ENCODE measurements at regions not wholly inside any gene's neighbourhood (a gene's known extent, or its start where the extent isn't known, plus 50 kb on each side); places are given as distances from the start of the nearest gene placed in this dataset.

GRCh38 chr2:120576509-120577474 lies 158.9 kb upstream of the GLI2 start:
- DNase-seq: peak; percentile 82

- no peak for DNase-seq
Observed at GRCh38 chr2:120577721-120578295, 157.9 kb upstream of the GLI2 start.

GRCh38 chr2:120578576-120579352 lies 156.9 kb upstream of the GLI2 start:
- no peak for DNase-seq

GRCh38 chr2:120579916-120580685 lies 155.6 kb upstream of the GLI2 start:
- no peak for DNase-seq

- no peak for DNase-seq
Observed at GRCh38 chr2:120580709-120581108, 155.0 kb upstream of the GLI2 start.

- DNase-seq: no peak
Observed at GRCh38 chr2:120583121-120583520, 152.5 kb upstream of the GLI2 start.

- no peak for DNase-seq
Observed at GRCh38 chr2:120583851-120584570, 151.7 kb upstream of the GLI2 start.

GRCh38 chr2:120586507-120587278 lies 149.0 kb upstream of the GLI2 start:
- DNase-seq: peak; percentile 76

GRCh38 chr2:120587279-120587996 lies 148.2 kb upstream of the GLI2 start:
- peak; percentile 52 for DNase-seq

- no peak for DNase-seq
Observed at GRCh38 chr2:120587997-120588336, 147.7 kb upstream of the GLI2 start.

- peak; percentile 26 for DNase-seq
Observed at GRCh38 chr2:120589771-120590608, 145.7 kb upstream of the GLI2 start.

- DNase-seq: no peak
Observed at GRCh38 chr2:120590841-120591240, 144.8 kb upstream of the GLI2 start.

GRCh38 chr2:120591572-120591971 lies 144.1 kb upstream of the GLI2 start:
- DNase-seq: no peak

GRCh38 chr2:120592084-120592483 lies 143.6 kb upstream of the GLI2 start:
- no peak for DNase-seq

- no peak for DNase-seq
Observed at GRCh38 chr2:120593921-120594686, 141.6 kb upstream of the GLI2 start.

GRCh38 chr2:120594856-120595685 lies 140.6 kb upstream of the GLI2 start:
- peak; percentile 55 for DNase-seq

- DNase-seq: no peak
Observed at GRCh38 chr2:120595739-120596138, 139.9 kb upstream of the GLI2 start.

Data from DMS53 (cell line).